ENCODE measurements at regions not wholly inside any gene's neighbourhood (a gene's known extent, or its start where the extent isn't known, plus 50 kb on each side); places are given as distances from the start of the nearest gene placed in this dataset.

DNA sequence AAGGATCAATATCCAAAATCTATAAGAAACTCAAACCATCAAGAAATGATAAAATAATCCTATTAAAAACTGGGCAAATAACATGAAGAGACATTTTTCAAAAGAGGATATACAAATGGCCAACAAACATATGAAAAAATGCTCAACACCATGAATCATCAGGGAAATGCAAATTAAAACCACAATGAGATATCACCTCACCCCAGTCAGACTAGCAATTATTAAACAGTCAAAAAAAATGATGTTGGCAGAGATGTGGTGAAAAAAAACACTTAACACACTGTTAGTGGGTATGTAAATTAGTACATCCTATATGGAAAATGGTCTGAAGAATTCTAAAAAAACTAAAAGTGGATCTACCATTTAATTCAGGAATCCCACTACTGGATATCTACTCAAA lies 379.0 kb upstream of the SOX9 start:
- Histone ChIP-seq H2AFZ (ENCODE audit: low read length) (no peak overlapping the region), H3K27me3 (replicated peaks in 1 of 4; ENCODE audit: control insufficient read depth in 3 of 4, extremely low read depth in 1 of 4, insufficient read depth in 3 of 4, low read length in 3 of 4) (no peaks in the 10 kb centered on the region), H2BK120ac (replicated peaks; ENCODE audit: low read depth, low read length) (no peak overlapping the region), H4K20me1 (replicated peaks in 1 of 2; ENCODE audit: control insufficient read depth in 1 of 2, insufficient read depth in 2 of 2, low read length in 2 of 2) (no peaks in the 10 kb centered on the region), H3K4me3 (ENCODE audit: extremely low read depth in 1 of 4, insufficient read depth in 2 of 4, low read depth in 3 of 4, low read length in 4 of 4) (no peak overlapping the region), H3K4ac (replicated peaks; ENCODE audit: insufficient read length, low read depth, low read length) (no peak overlapping the region), H2BK20ac (ENCODE audit: low read length) (no peak overlapping the region), H3K79me1 (ENCODE audit: low read depth, low read length) (no peaks in the 10 kb centered on the region), H3K79me2 (ENCODE audit: control insufficient read depth in 1 of 2, insufficient read depth in 2 of 2, low read length in 2 of 2) (no peaks in the 10 kb centered on the region), H3K56ac (replicated peaks; ENCODE audit: insufficient read length, low read depth, low read length) (no peak overlapping the region), H3K23me2 (ENCODE audit: low read depth, low read length) (no peaks in the 10 kb centered on the region; the same call in 1 of the 2 replicates), H4K91ac (replicated peaks; ENCODE audit: insufficient read length, low read length) (no peak overlapping the region), H3K14ac (ENCODE audit: insufficient read length) (no peak overlapping the region), H3K27ac (ENCODE audit: low read depth, low read length) (no peak overlapping the region), H3K9me3 (ENCODE audit: insufficient read depth in 2 of 2, low read depth in 1 of 2, low read length in 1 of 2) (no peaks in the 10 kb centered on the region), H3K23ac (ENCODE audit: insufficient read length) (no peak overlapping the region), H3K18ac (ENCODE audit: extremely low read depth, low read length) (no peak overlapping the region), H2BK12ac (ENCODE audit: low read depth, low read length) (no peak overlapping the region), H3K4me1 (replicated peaks in 1 of 4; ENCODE audit: control insufficient read depth in 3 of 4, insufficient read depth in 4 of 4, low read length in 3 of 4) (no peaks in the 10 kb centered on the region), H3K36me3 (ENCODE audit: control insufficient read depth in 2 of 4, insufficient read depth in 4 of 4, low read length in 3 of 4) (no peaks in the 10 kb centered on the region), H4K8ac (ENCODE audit: extremely low read depth, insufficient read depth, low read length) (no peak overlapping the region), H3K9ac (replicated peaks in 1 of 4; ENCODE audit: extremely low read depth in 1 of 4, low read depth in 3 of 4, low read length in 3 of 4) (no peak overlapping the region), H3K4me2 (ENCODE audit: insufficient read depth in 1 of 2, low read depth in 2 of 2, low read length in 2 of 2) (no peak overlapping the region), H2BK5ac (ENCODE audit: low read depth, low read length) (no peak overlapping the region), H2BK15ac (ENCODE audit: low read length) (no peak overlapping the region), H2AK5ac (ENCODE audit: low read depth, low read length) (no peak overlapping the region), H4K5ac (ENCODE audit: insufficient read length, low read depth, low read length) (no peak overlapping the region)
- ChIA-PET POLR2A (ENCODE audit: partially characterized antibody) (no interaction called here), CTCF (ENCODE audit: partially characterized antibody) (no interaction called here)
- DNase-seq (ENCODE audit: low read depth in 1 of 2, low spot score in 2 of 2) (no peak), FAIRE-seq (no peak)
- TF ChIP-seq RBBP5 (IDR thresholded peaks at IDR 0.05; ENCODE audit: borderline replicate concordance, low read depth, low read length) (no peak), EGR1 (IDR thresholded peaks at IDR 0.05; ENCODE audit: borderline replicate concordance, low read depth, low read length) (no peak), TAF1 (IDR thresholded peaks at IDR 0.05; ENCODE audit: low read depth, low read length) (no peak), CREB1 (IDR thresholded peaks at IDR 0.05) (no peak), RAD21 (IDR thresholded peaks at IDR 0.05 in 1 of 2, conservative IDR thresholded peaks at IDR 0.05 in 1 of 2; ENCODE audit: low read depth in 2 of 2, low read length in 2 of 2) (no peak), JUND (IDR thresholded peaks at IDR 0.05; ENCODE audit: low read length) (no peak), SIX5 (IDR thresholded peaks at IDR 0.05; ENCODE audit: low read depth, low read length) (no peak)
- TF ChIP-seq, protein P1, sequence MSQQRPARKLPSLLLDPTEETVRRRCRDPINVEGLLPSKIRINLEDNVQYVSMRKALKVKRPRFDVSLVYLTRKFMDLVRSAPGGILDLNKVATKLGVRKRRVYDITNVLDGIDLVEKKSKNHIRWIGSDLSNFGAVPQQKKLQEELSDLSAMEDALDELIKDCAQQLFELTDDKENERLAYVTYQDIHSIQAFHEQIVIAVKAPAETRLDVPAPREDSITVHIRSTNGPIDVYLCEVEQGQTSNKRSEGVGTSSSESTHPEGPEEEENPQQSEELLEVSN (IDR thresholded peaks at IDR 0.05): no peak
- TF ChIP-seq, protein P2, sequence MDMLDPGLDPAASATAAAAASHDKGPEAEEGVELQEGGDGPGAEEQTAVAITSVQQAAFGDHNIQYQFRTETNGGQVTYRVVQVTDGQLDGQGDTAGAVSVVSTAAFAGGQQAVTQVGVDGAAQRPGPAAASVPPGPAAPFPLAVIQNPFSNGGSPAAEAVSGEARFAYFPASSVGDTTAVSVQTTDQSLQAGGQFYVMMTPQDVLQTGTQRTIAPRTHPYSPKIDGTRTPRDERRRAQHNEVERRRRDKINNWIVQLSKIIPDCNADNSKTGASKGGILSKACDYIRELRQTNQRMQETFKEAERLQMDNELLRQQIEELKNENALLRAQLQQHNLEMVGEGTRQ (IDR thresholded peaks at IDR 0.05; ENCODE audit: low read length): no peak
